ENCODE measurements at regions not wholly inside any gene's neighbourhood (a gene's known extent, or its start where the extent isn't known, plus 50 kb on each side); places are given as distances from the start of the nearest gene placed in this dataset.
A peak's percentile ranks its signal among the peaks of the same experiment; 100 is the strongest.
"Not testable (repeated sequence)": the region's sequence is repeated elsewhere in the genome, so short reads cannot be mapped to it uniquely, and the experiment has no call there.

- DNase-seq, result no peak
Observed at GRCh38 chr6:11380549-11380948, 148.1 kb upstream of the NEDD9 start.

GRCh38 chr6:11379805-11380204, 147.3 kb upstream of the NEDD9 start:
- DNase-seq, result no peak

GRCh38 chr6:11378639-11379038, 146.2 kb upstream of the NEDD9 start:
- DNase-seq, result no peak

- peak; percentile 63 for DNase-seq
Observed at GRCh38 chr6:11374036-11375010, 141.9 kb upstream of the NEDD9 start.

GRCh38 chr6:11373208-11373607, 140.7 kb upstream of the NEDD9 start:
- DNase-seq, result no peak

GRCh38 chr6:11372186-11372790, 139.8 kb upstream of the NEDD9 start:
- not testable (repeated sequence) for DNase-seq

GRCh38 chr6:11370191-11371018, 137.9 kb upstream of the NEDD9 start:
- no peak for DNase-seq

- peak; percentile 59 for DNase-seq
Observed at GRCh38 chr6:11368760-11369159, 136.3 kb upstream of the NEDD9 start.

GRCh38 chr6:11368264-11368663, 135.8 kb upstream of the NEDD9 start:
- no peak for DNase-seq

GRCh38 chr6:11367638-11368199, 135.3 kb upstream of the NEDD9 start:
- no peak for DNase-seq

GRCh38 chr6:11366934-11367637, 134.6 kb upstream of the NEDD9 start:
- no peak for DNase-seq

GRCh38 chr6:11366183-11366933, 133.9 kb upstream of the NEDD9 start:
- DNase-seq, result peak; percentile 76

- DNase-seq, result no peak
Observed at GRCh38 chr6:11364971-11365397, 132.5 kb upstream of the NEDD9 start.

GRCh38 chr6:11363881-11364576, 131.6 kb upstream of the NEDD9 start:
- peak; percentile 80 for DNase-seq

- DNase-seq, result peak; percentile 22
Observed at GRCh38 chr6:11362564-11362963, 130.1 kb upstream of the NEDD9 start.

- DNase-seq, result no peak
Observed at GRCh38 chr6:11358904-11359830, 126.7 kb upstream of the NEDD9 start.

GRCh38 chr6:11357285-11357684, 124.8 kb upstream of the NEDD9 start:
- DNase-seq, result no peak

GRCh38 chr6:11356404-11357155, 124.1 kb upstream of the NEDD9 start:
- DNase-seq, result no peak

GRCh38 chr6:11353921-11354389, 121.5 kb upstream of the NEDD9 start:
- peak; percentile 80 for DNase-seq
